IMR-90 (cell line): ENCODE measurements at regions not wholly inside any gene's neighbourhood (a gene's known extent, or its start where the extent isn't known, plus 50 kb on each side); places are given as distances from the start of the nearest gene placed in this dataset.

Experiments
- ATAC-seq: fragments of 200-7000 bp; cut with Tn5 transposase; 2 replicates; pipeline ENCODE4 v1.9.1; 2020; ENCODE audit warnings: low read depth, mild to moderate bottlenecking, moderate library complexity
- BruUV-seq: library from RNA; stranded (reverse); fragments of 400-500 nt; replicated peaks from 2 replicates; lab custom pipeline; 2021; lab: Mats Ljungman, UMichigan
- CTCF ChIA-PET: fragments of 300-600 bp; formaldehyde crosslinking; extraction: SDS; loops from one replicate; lab custom pipeline; 2021; ENCODE audit warnings: antibody characterized with exemption; lab: Yijun Ruan, JAX
- POLR2A ChIA-PET: fragments of 300-600 bp; sonication (Branson Sonifier 250); formaldehyde crosslinking; loops from one replicate; lab custom pipeline; 2022; ENCODE audit warnings: antibody characterized with exemption; ENCODE audit not compliant: unreplicated experiment; lab: Charles Lee
- DNase-seq: peaks from one replicate; pipeline ENCODE4 v3.0.0; 2013
- H2AFZ ChIP-seq: replicated peaks from 2 replicates; pipeline ENCODE3; 2013; ENCODE audit warnings: low read length, mild to moderate bottlenecking; ENCODE audit not compliant: poor library complexity
- H2AK5ac ChIP-seq: 2 replicates; pipeline ENCODE4 v1.6.1; 2013; ENCODE audit warnings: low read depth, low read length, inconsistent platforms
- H2AK9ac ChIP-seq: replicated peaks from 2 replicates; pipeline ENCODE3; 2013; ENCODE audit warnings: mild to moderate bottlenecking, low read depth, low read length, moderate library complexity; ENCODE audit not compliant: poor library complexity
- H2BK120ac ChIP-seq: 2 replicates; pipeline ENCODE4 v1.6.1; 2013; ENCODE audit warnings: low read depth, low read length, inconsistent platforms
- H2BK15ac ChIP-seq: 3 replicates; pipeline ENCODE4 v1.6.1; 2013; ENCODE audit warnings: low read depth, low read length, inconsistent platforms
- H2BK20ac ChIP-seq: 2 replicates; pipeline ENCODE4 v1.6.1; 2013; ENCODE audit warnings: low read depth, mild to moderate bottlenecking, inconsistent platforms, low read length, moderate library complexity
- H2BK5ac ChIP-seq: 2 replicates; pipeline ENCODE4 v1.6.1; 2013; ENCODE audit warnings: mild to moderate bottlenecking, low read depth, low read length, inconsistent platforms; ENCODE audit not compliant: poor library complexity, severe bottlenecking
- H3K14ac ChIP-seq: replicated peaks from 2 replicates; pipeline ENCODE4 v1.6.1; 2013; ENCODE audit warnings: low read depth, low read length, inconsistent platforms
- H3K18ac ChIP-seq: 2 replicates; pipeline ENCODE4 v1.6.1; 2013; ENCODE audit warnings: low read depth, low read length, control low read depth
- H3K23ac ChIP-seq: 2 replicates; pipeline ENCODE4 v1.6.1; 2013; ENCODE audit warnings: low read depth, low read length, inconsistent platforms
- H3K27ac ChIP-seq: 2 replicates; pipeline ENCODE4 v1.5.1; 2013; ENCODE audit warnings: mild to moderate bottlenecking, control low read depth, low read length; ENCODE audit not compliant: insufficient read depth
- H3K27me3 ChIP-seq: 2 replicates; pipeline ENCODE4 v1.6.1; 2013; ENCODE audit warnings: low read length; ENCODE audit not compliant: control insufficient read depth, insufficient read depth
- H3K36me3 ChIP-seq: 2 replicates; pipeline ENCODE4 v1.6.1; 2013; ENCODE audit warnings: low read length, mixed read lengths; ENCODE audit not compliant: control insufficient read depth, insufficient read depth
- H3K4ac ChIP-seq: 2 replicates; pipeline ENCODE4 v1.6.1; 2013; ENCODE audit warnings: low read depth, low read length, inconsistent platforms
- H3K4me1 ChIP-seq: 2 replicates; pipeline ENCODE4 v1.6.1; 2013; ENCODE audit warnings: low read length, mixed read lengths; ENCODE audit not compliant: control insufficient read depth, insufficient read depth
- H3K4me2 ChIP-seq: 2 replicates; pipeline ENCODE4 v1.6.1; 2013; ENCODE audit warnings: low read depth, mild to moderate bottlenecking, control low read depth, low read length, moderate library complexity
- H3K4me3 ChIP-seq: 2 replicates; pipeline ENCODE4 v1.5.1; 2013; ENCODE audit warnings: low read depth, mild to moderate bottlenecking, control low read depth, low read length, moderate library complexity; ENCODE audit not compliant: insufficient read depth
- H3K56ac ChIP-seq: 2 replicates; pipeline ENCODE4 v1.6.1; 2013; ENCODE audit warnings: low read length, inconsistent platforms; ENCODE audit not compliant: insufficient read depth; ENCODE audit errors: extremely low read depth
- H3K79me1 ChIP-seq, 2 experiments: 2 replicates each; pipeline ENCODE4 v1.6.1; 2013; ENCODE audit warnings: low read length in 2 of 2, inconsistent platforms in 1 of 2, low read depth in 1 of 2
- H3K9ac ChIP-seq: 2 replicates; pipeline ENCODE4 v1.6.1; 2013; ENCODE audit warnings: low read depth, low read length, control low read depth
- H3K9me1 ChIP-seq: 2 replicates; pipeline ENCODE4 v1.6.1; 2013; ENCODE audit warnings: low read length, inconsistent platforms; ENCODE audit not compliant: insufficient read depth
- H3K9me3 ChIP-seq: 2 replicates; pipeline ENCODE4 v1.6.1; 2013; ENCODE audit warnings: low read length; ENCODE audit not compliant: control insufficient read depth, insufficient read depth
- H4K20me1 ChIP-seq: 2 replicates; pipeline ENCODE4 v1.6.1; 2013; ENCODE audit warnings: low read length, inconsistent platforms; ENCODE audit not compliant: insufficient read depth
- H4K5ac ChIP-seq: 2 replicates; pipeline ENCODE4 v1.6.1; 2013; ENCODE audit warnings: mild to moderate bottlenecking, low read depth, low read length, control low read depth
- H4K8ac ChIP-seq, 2 experiments: 2 replicates each; pipeline ENCODE4 v1.6.1; 2013; ENCODE audit warnings: low read depth in 2 of 2, low read length in 2 of 2, control low read depth in 1 of 2, inconsistent platforms in 1 of 2
- H4K91ac ChIP-seq: 2 replicates; pipeline ENCODE4 v1.6.1; 2013; ENCODE audit warnings: low read depth, low read length, inconsistent platforms; ENCODE audit not compliant: insufficient read depth
- CEBPB ChIP-seq: IDR thresholded peaks from 2 replicates; pipeline ENCODE4 v1.6.1; 2012; ENCODE audit warnings: low read depth, low read length, improper control_type of control experiment
- FOS ChIP-seq: fragments of 150-350 bp; IDR thresholded peaks from 2 replicates; pipeline ENCODE4 v1.6.1; 2016; ENCODE audit warnings: low read depth, low read length
- MAFK ChIP-seq: IDR thresholded peaks from 2 replicates; pipeline ENCODE4 v1.6.1; 2012; ENCODE audit warnings: low read depth, low read length, improper control_type of control experiment
- MAZ ChIP-seq: IDR thresholded peaks from 2 replicates; pipeline ENCODE4 v1.6.1; 2012; ENCODE audit warnings: low read depth, mild to moderate bottlenecking, low read length, improper control_type of control experiment, moderate library complexity, borderline replicate concordance
- MXI1 ChIP-seq: IDR thresholded peaks from 2 replicates; pipeline ENCODE4 v1.6.1; 2012; ENCODE audit warnings: low read depth, mild to moderate bottlenecking, low read length, moderate library complexity, borderline replicate concordance
- NFE2L2 ChIP-seq: fragments of 150-350 bp; IDR thresholded peaks from 2 replicates; pipeline ENCODE4 v1.6.1; 2016; ENCODE audit warnings: low read depth, mild to moderate bottlenecking, low read length
- POLR2A ChIP-seq: IDR thresholded peaks from 2 replicates; pipeline ENCODE4 v1.6.1; 2012; ENCODE audit warnings: mild to moderate bottlenecking, low read depth, low read length
- RFX5 ChIP-seq: IDR thresholded peaks from 2 replicates; pipeline ENCODE4 v1.8.0; 2012; ENCODE audit warnings: low read depth, mild to moderate bottlenecking, low read length, moderate library complexity
- SMC3 ChIP-seq: fragments of 150-350 bp; IDR thresholded peaks from 2 replicates; pipeline ENCODE4 v1.6.1; 2016; ENCODE audit warnings: low read depth, mild to moderate bottlenecking, antibody characterized with exemption, low read length, moderate library complexity
- USF2 ChIP-seq: fragments of 150-350 bp; IDR thresholded peaks from 2 replicates; pipeline ENCODE4 v1.6.1; 2017; ENCODE audit warnings: mild to moderate bottlenecking, antibody characterized with exemption, low read length, low read depth
- WGBS, 2 experiments: methylation state at CpG; one replicate each; pipeline versions ENCODE4 v1.1.5 to v1.1.7; 2013; ENCODE audit warnings: missing lambda C conversion rate in 2 of 2; ENCODE audit not compliant: insufficient read length in 1 of 2; ENCODE audit errors: extremely low coverage in 2 of 2; 5-methylcytosine and 5-hydroxymethylcytosine counted together
- dilution Hi-C: fragments of 300-500 bp; cut with HindIII; formaldehyde crosslinking; loops from one replicate; pipeline ENCODE4 v1.14.3; 2018; ENCODE audit warnings: low sequenced_read_pairs; ENCODE audit not compliant: unreplicated experiment
- in situ Hi-C: fragments of 300-500 bp; cut with MboI; formaldehyde crosslinking; loops from 3 replicates; pipeline ENCODE4 v1.14.3; 2019; ENCODE audit warnings: low sequenced_read_pairs, inconsistent platforms, mixed read lengths
- intact Hi-C: fragments of 100-400 bp; cut with micrococcal nuclease; formaldehyde crosslinking; loops from 2 replicates; pipeline ENCODE4 v1.10.0; 2022

- Histone ChIP-seq H3K27me3 (no peaks in the 10 kb centered on the region), H2BK20ac (no peak overlapping the region), H3K18ac (no peak overlapping the region), H3K56ac (no peak overlapping the region), H3K4me3 (no peak overlapping the region), H3K27ac (no peak overlapping the region), H4K20me1 (no peaks in the 10 kb centered on the region), H3K9me3 (peaks cover 2% of the 10 kb centered on the region), H2BK5ac (no peak overlapping the region), H4K5ac (no peak overlapping the region), H4K91ac (no peak overlapping the region), H2AK5ac (no peak overlapping the region), H3K79me1 (no peaks in the 10 kb centered on the region), H3K36me3 (no peaks in the 10 kb centered on the region), H3K9ac (no peak overlapping the region), H3K14ac (no peak overlapping the region), H2BK120ac (no peak overlapping the region), H2AFZ (no peak overlapping the region), H2AK9ac (no peak overlapping the region), H3K23ac (no peak overlapping the region), H3K4ac (no peak overlapping the region), H2BK15ac (no peak overlapping the region), H4K8ac (no peak overlapping the region), H3K4me1 (no peaks in the 10 kb centered on the region), H3K4me2 (no peak overlapping the region), H3K9me1 (no peaks in the 10 kb centered on the region)
- no peak for TF ChIP-seq USF2
- TF ChIP-seq NFE2L2, result no peak
- TF ChIP-seq CEBPB, result no peak
- no peak for TF ChIP-seq MAFK
- TF ChIP-seq RFX5, result no peak
- no peak for TF ChIP-seq SMC3
- TF ChIP-seq MAZ, result no peak
- TF ChIP-seq POLR2A, result no peak
- no peak for TF ChIP-seq FOS
- no peak for TF ChIP-seq MXI1
- CTCF ChIA-PET, result no interaction called here
- DNase-seq, result no peak
- no TSS peak for BruUV-seq
- dilution Hi-C loops (no loop called here), intact Hi-C loops (no loop called here), in situ Hi-C loops (no loop called here)
- ATAC-seq, result no peak
- POLR2A ChIA-PET, result no interaction called here
- WGBS, 2 experiments, result 75 to 100% methylated on average over 1 to 2 of the region's 2 CpGs
These were observed 452.6 kb downstream of the ZNF536 start for GRCh38 chr19:30824809-30825208.
